ENCODE measurements at regions not wholly inside any gene's neighbourhood (a gene's known extent, or its start where the extent isn't known, plus 50 kb on each side); places are given as distances from the start of the nearest gene placed in this dataset.

GRCh38 chr4:4602468-4602867 is 60.6 kb upstream of the STX18 start:
- 94% methylated on average over 2 of the region's 2 CpGs for WGBS (ENCODE audit: insufficient coverage, insufficient replicate concordance, low lambda C conversion rate, missing lambda C conversion rate)

More at GRCh38 chr4:4602468-4602867, 60.6 kb upstream of the STX18 start:
- ChIA-PET SMC1A (ENCODE audit: uncharacterized antibody, unreplicated experiment) (no interaction called here), RAD21 (ENCODE audit: unreplicated experiment) (no interaction called here), CTCF (no interaction called here), POLR2A (no interaction called here)
- Histone ChIP-seq H3K4me3 (no peak overlapping the region), H3K4me1 (ENCODE audit: control insufficient read depth, insufficient read depth, low read length) (no peaks in the 10 kb centered on the region), H3K27me3 (replicated peaks in 1 of 2; ENCODE audit: control insufficient read depth in 2 of 2, insufficient read depth in 2 of 2, low read length in 1 of 2) (no peaks in the 10 kb centered on the region), H3K9me3 (replicated peaks; ENCODE audit: control insufficient read depth, insufficient read depth, low read length) (no peaks in the 10 kb centered on the region), H3K27ac (ENCODE audit: control insufficient read depth, insufficient read depth) (no peak overlapping the region), H3K79me2 (ENCODE audit: control insufficient read depth, insufficient read depth, low read length) (no peaks in the 10 kb centered on the region), H4K20me1 (ENCODE audit: control insufficient read depth, insufficient read depth) (no peaks in the 10 kb centered on the region), H2AFZ (ENCODE audit: control insufficient read depth, low read depth, low read length) (no peak overlapping the region), H3K4me2 (ENCODE audit: control insufficient read depth, insufficient read depth) (no peak overlapping the region), H3K9ac (ENCODE audit: control insufficient read depth, insufficient read depth, low read length) (no peak overlapping the region), H3K36me3 (ENCODE audit: control insufficient read depth in 2 of 2, insufficient read depth in 2 of 2, low read length in 1 of 2) (no peaks in the 10 kb centered on the region)
- DNase-seq (ENCODE audit: low read depth, low spot score) = no peak
- BruUV-seq (replicated peaks) = no TSS peak
- no peak for TF ChIP-seq TCF12 (IDR thresholded peaks at IDR 0.05; ENCODE audit: low read depth, low read length)
- no peak for TF ChIP-seq POLR2AphosphoS5 (IDR thresholded peaks at IDR 0.05; ENCODE audit: low read length)
- no peak for TF ChIP-seq BMI1 (IDR thresholded peaks at IDR 0.05; ENCODE audit: borderline replicate concordance)
- no peak for TF ChIP-seq NR2C1 (IDR thresholded peaks at IDR 0.05)
- TF ChIP-seq STAT1 (conservative IDR thresholded peaks at IDR 0.05) = no peak
- no peak for TF ChIP-seq ZBTB40 (IDR thresholded peaks at IDR 0.05; ENCODE audit: borderline replicate concordance)
- TF ChIP-seq E2F4 (IDR thresholded peaks at IDR 0.05; ENCODE audit: low read depth, low read length) = no peak
- TF ChIP-seq SIN3A (IDR thresholded peaks at IDR 0.05; ENCODE audit: low read depth, low read length) = no peak
- TF ChIP-seq BACH1 (IDR thresholded peaks at IDR 0.05; ENCODE audit: borderline replicate concordance) = no peak
- in situ Hi-C loops (cut with MboI) = no loop called here
- FAIRE-seq = no peak
- intact Hi-C loops (cut with micrococcal nuclease; ENCODE audit: unreplicated experiment) = no loop called here
- ATAC-seq = no peak

Data from GM12878 (cell line).